MM.1S (cell line): ENCODE measurements at regions not wholly inside any gene's neighbourhood (a gene's known extent, or its start where the extent isn't known, plus 50 kb on each side); places are given as distances from the start of the nearest gene placed in this dataset.

Experiments used
- EZH2 ChIP-seq: fragments of 300-600 bp; sonication (generic); optimal IDR thresholded peaks from 2 replicates; pipeline ENCODE3; 2017; ENCODE audit warnings: low read depth, mild to moderate bottlenecking, antibody characterized with exemption, low read length, mixed read lengths
- EZH2phosphoT487 ChIP-seq: fragments of 300-600 bp; sonication (generic); IDR thresholded peaks from 2 replicates; pipeline ENCODE4 v1.6.1; 2018; ENCODE audit warnings: antibody characterized with exemption, low read length
- TF ChIP-seq, protein P1 (sequence below): fragments of 300-600 bp; sonication (generic); IDR thresholded peaks from 2 replicates; pipeline ENCODE4 v1.5.1; 2016; ENCODE audit warnings: antibody characterized with exemption, low read length, mixed read lengths

DNA sequence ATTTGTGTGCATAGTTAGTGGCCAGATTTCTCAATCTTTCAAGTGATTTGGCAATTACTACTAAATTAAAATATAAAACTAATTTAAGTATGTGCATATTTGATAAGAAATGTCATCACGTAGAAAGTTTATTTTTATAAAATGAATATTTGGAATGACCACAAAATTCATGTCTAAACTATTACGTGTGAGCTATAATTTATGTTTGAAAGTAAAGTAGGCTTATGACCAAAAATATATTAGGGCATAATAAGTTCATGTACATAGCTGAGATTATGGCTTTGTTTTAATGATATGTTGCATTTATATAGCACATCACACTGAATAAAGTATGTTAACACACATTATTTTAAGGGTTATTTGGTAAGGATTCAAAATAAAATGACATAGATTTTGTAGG is 1532.6 kb downstream of the C4orf33 start:
- TF ChIP-seq, protein P1, sequence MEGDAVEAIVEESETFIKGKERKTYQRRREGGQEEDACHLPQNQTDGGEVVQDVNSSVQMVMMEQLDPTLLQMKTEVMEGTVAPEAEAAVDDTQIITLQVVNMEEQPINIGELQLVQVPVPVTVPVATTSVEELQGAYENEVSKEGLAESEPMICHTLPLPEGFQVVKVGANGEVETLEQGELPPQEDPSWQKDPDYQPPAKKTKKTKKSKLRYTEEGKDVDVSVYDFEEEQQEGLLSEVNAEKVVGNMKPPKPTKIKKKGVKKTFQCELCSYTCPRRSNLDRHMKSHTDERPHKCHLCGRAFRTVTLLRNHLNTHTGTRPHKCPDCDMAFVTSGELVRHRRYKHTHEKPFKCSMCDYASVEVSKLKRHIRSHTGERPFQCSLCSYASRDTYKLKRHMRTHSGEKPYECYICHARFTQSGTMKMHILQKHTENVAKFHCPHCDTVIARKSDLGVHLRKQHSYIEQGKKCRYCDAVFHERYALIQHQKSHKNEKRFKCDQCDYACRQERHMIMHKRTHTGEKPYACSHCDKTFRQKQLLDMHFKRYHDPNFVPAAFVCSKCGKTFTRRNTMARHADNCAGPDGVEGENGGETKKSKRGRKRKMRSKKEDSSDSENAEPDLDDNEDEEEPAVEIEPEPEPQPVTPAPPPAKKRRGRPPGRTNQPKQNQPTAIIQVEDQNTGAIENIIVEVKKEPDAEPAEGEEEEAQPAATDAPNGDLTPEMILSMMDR = no peak
- TF ChIP-seq EZH2phosphoT487 (no peak), EZH2 (no peak)
